Epithelial cell of esophagus (primary cell): ENCODE measurements at regions not wholly inside any gene's neighbourhood (a gene's known extent, or its start where the extent isn't known, plus 50 kb on each side); places are given as distances from the start of the nearest gene placed in this dataset.

ENCODE experiments used
- DNase-seq: peaks from one replicate; pipeline ENCODE4 v3.0.0; 2010; ENCODE audit warnings: low read depth
- H3K4me3 ChIP-seq: 2 replicates; pipeline ENCODE4 v1.5.1; 2011; ENCODE audit warnings: mild to moderate bottlenecking, low read length, control low read depth
- CTCF ChIP-seq: IDR thresholded peaks from 2 replicates; pipeline ENCODE4 v1.5.1; 2011; ENCODE audit warnings: low read depth, mild to moderate bottlenecking, low read length, control low read depth, inconsistent platforms; ENCODE audit not compliant: insufficient read depth; ENCODE audit errors: missing control alignments

- H3K4me3 ChIP-seq = no peak overlapping the region
- no peak for TF ChIP-seq CTCF
- no peak for DNase-seq
Measured at GRCh38 chr16:14329727-14330350, 258.7 kb downstream of the MRTFB start.

GRCh38 chr16:14325502-14326401, 254.6 kb downstream of the MRTFB start:
- no peak for TF ChIP-seq CTCF
- DNase-seq = no peak
- no peak overlapping the region for H3K4me3 ChIP-seq

DNA sequence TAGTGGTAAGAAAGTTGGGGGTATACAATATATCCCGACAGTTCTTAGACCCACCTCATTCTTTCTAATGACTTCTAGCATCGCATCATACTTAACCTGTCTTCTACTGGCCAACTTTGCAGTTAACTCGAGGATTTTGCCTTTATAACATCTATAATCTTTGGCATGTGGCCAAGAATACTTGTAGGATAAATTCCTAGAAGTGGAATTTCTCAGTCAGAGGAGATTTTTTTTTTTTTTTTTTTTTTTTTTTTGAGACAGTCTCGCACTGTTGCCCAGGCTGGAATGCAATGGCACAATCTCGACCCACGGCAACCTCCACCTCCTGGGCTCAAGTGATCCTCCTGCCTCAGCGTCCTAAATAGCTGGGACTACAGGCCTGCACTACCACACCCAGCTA, 253.5 kb downstream of the MRTFB start:
- H3K4me3 ChIP-seq = no peak overlapping the region
- no peak for TF ChIP-seq CTCF
- no peak for DNase-seq

GRCh38 chr16:14322186-14322585, 251.1 kb downstream of the MRTFB start:
- TF ChIP-seq CTCF = no peak
- no peak overlapping the region for H3K4me3 ChIP-seq
- no peak for DNase-seq

GRCh38 chr16:14321542-14321941, 250.4 kb downstream of the MRTFB start:
- DNase-seq = no peak
- H3K4me3 ChIP-seq = no peak overlapping the region
- no peak for TF ChIP-seq CTCF

DNA sequence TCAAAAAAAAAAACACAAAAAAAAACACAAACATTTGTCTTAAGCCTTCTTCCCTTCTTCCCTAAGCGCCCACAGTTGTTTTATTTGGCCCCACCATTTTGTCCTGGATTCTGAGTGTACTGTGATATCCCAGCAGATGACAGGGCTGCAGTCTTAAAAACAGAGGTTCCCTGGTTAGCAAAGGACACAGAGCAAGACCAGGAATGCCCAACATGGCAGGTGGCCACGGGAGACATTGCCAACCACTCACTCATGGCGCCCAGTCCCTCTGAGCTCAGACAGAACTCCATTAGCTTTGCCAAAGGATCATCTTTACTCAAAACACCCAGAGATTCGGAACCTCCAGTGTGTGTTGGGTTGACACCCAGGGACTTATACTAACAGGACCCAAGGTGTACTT, 249.3 kb downstream of the MRTFB start:
- no peak for TF ChIP-seq CTCF
- no peak overlapping the region for H3K4me3 ChIP-seq
- no peak for DNase-seq
